Effector memory CD4-positive, alpha-beta T cell (primary cell): ENCODE measurements at regions not wholly inside any gene's neighbourhood (a gene's known extent, or its start where the extent isn't known, plus 50 kb on each side); places are given as distances from the start of the nearest gene placed in this dataset.

ENCODE experiments used
- DNase-seq, 3 donors: peaks; one replicate each; pipeline ENCODE4 v3.0.0-alpha.2; 2020
- H3K27ac ChIP-seq: 2 replicates; pipeline ENCODE4 v1.7.0; 2013; ENCODE audit warnings: mild to moderate bottlenecking, low read length, moderate library complexity; ENCODE audit not compliant: insufficient read depth, poor library complexity, severe bottlenecking
- H3K27me3 ChIP-seq: replicated peaks from 2 replicates; pipeline ENCODE4 v1.7.0; 2013; ENCODE audit warnings: mild to moderate bottlenecking, low read length; ENCODE audit not compliant: insufficient read depth, control insufficient read depth, poor library complexity, severe bottlenecking
- H3K36me3 ChIP-seq: 2 replicates; pipeline ENCODE4 v1.7.0; 2013; ENCODE audit warnings: mild to moderate bottlenecking, low read length, moderate library complexity; ENCODE audit not compliant: control insufficient read depth, insufficient read depth
- H3K4me1 ChIP-seq: 2 replicates; pipeline ENCODE4 v1.7.0; 2013; ENCODE audit warnings: low read length, mild to moderate bottlenecking; ENCODE audit not compliant: control insufficient read depth, insufficient read depth, poor library complexity, severe bottlenecking
- H3K4me3 ChIP-seq: 2 replicates; pipeline ENCODE4 v1.7.0; 2013; ENCODE audit warnings: low read length, low read depth, mild to moderate bottlenecking; ENCODE audit not compliant: insufficient read depth, poor library complexity, severe bottlenecking
- H3K9me3 ChIP-seq: 2 replicates; pipeline ENCODE4 v1.7.0; 2013; ENCODE audit warnings: mild to moderate bottlenecking, low read length, moderate library complexity; ENCODE audit not compliant: control insufficient read depth

- no peaks in the 10 kb centered on the region for H3K9me3 ChIP-seq
- no peaks in the 10 kb centered on the region for H3K36me3 ChIP-seq
- H3K27me3 ChIP-seq, result no peaks in the 10 kb centered on the region
- H3K27ac ChIP-seq, result no peak overlapping the region
- H3K4me1 ChIP-seq, result no peaks in the 10 kb centered on the region
- H3K4me3 ChIP-seq, result no peak overlapping the region
- DNase-seq, result no peak
Observed at GRCh38 chr7:85950871-85951270, 692.8 kb upstream of the GRM3 start.

- no peaks in the 10 kb centered on the region for H3K27me3 ChIP-seq
- H3K27ac ChIP-seq, result no peak overlapping the region
- H3K4me1 ChIP-seq, result no peaks in the 10 kb centered on the region
- H3K36me3 ChIP-seq, result no peaks in the 10 kb centered on the region
- H3K4me3 ChIP-seq, result no peak overlapping the region
- no peak for DNase-seq
- H3K9me3 ChIP-seq, result no peaks in the 10 kb centered on the region
Observed at GRCh38 chr7:85950418-85950817, 693.3 kb upstream of the GRM3 start.

GRCh38 chr7:85947767-85948166 lies 695.9 kb upstream of the GRM3 start:
- no peak for DNase-seq
- Histone ChIP-seq H3K36me3 (no peaks in the 10 kb centered on the region), H3K9me3 (no peaks in the 10 kb centered on the region), H3K27ac (no peak overlapping the region), H3K27me3 (no peaks in the 10 kb centered on the region), H3K4me1 (no peaks in the 10 kb centered on the region), H3K4me3 (no peak overlapping the region)

GRCh38 chr7:85940798-85941197 lies 702.9 kb upstream of the GRM3 start:
- Histone ChIP-seq H3K27ac (no peak overlapping the region), H3K9me3 (no peaks in the 10 kb centered on the region), H3K4me1 (no peaks in the 10 kb centered on the region)

GRCh38 chr7:85931919-85932318 lies 711.8 kb upstream of the GRM3 start:
- Histone ChIP-seq H3K4me1 (no peaks in the 10 kb centered on the region), H3K27ac (no peak overlapping the region), H3K36me3 (no peaks in the 10 kb centered on the region), H3K4me3 (no peak overlapping the region), H3K9me3 (peaks cover 6% of the 10 kb centered on the region), H3K27me3 (no peaks in the 10 kb centered on the region)
- no peak for DNase-seq

More at GRCh38 chr7:85940798-85941197, 702.9 kb upstream of the GRM3 start:
- no peak for DNase-seq
- no peak overlapping the region for H3K4me3 ChIP-seq
- no peaks in the 10 kb centered on the region for H3K27me3 ChIP-seq
- H3K36me3 ChIP-seq, result no peaks in the 10 kb centered on the region

GRCh38 chr7:85928500-85928899 lies 715.2 kb upstream of the GRM3 start:
- no peak for DNase-seq
- Histone ChIP-seq H3K4me3 (no peak overlapping the region), H3K27me3 (no peaks in the 10 kb centered on the region), H3K36me3 (no peaks in the 10 kb centered on the region), H3K4me1 (no peaks in the 10 kb centered on the region), H3K27ac (no peak overlapping the region), H3K9me3 (peaks cover 6% of the 10 kb centered on the region)

GRCh38 chr7:85927226-85927625 lies 716.5 kb upstream of the GRM3 start:
- Histone ChIP-seq H3K27me3 (no peaks in the 10 kb centered on the region), H3K36me3 (no peaks in the 10 kb centered on the region), H3K27ac (no peak overlapping the region), H3K4me1 (no peaks in the 10 kb centered on the region), H3K4me3 (no peak overlapping the region), H3K9me3 (no peaks in the 10 kb centered on the region)
- DNase-seq, result no peak

- Histone ChIP-seq H3K27me3 (no peaks in the 10 kb centered on the region), H3K4me3 (no peak overlapping the region), H3K27ac (no peak overlapping the region), H3K9me3 (no peaks in the 10 kb centered on the region), H3K36me3 (no peaks in the 10 kb centered on the region), H3K4me1 (no peaks in the 10 kb centered on the region)
- no peak for DNase-seq
Observed at GRCh38 chr7:85924062-85924461, 719.6 kb upstream of the GRM3 start.

GRCh38 chr7:85916016-85916415 lies 727.7 kb upstream of the GRM3 start:
- no peak for DNase-seq
- H3K4me1 ChIP-seq, result no peaks in the 10 kb centered on the region
- H3K27ac ChIP-seq, result no peak overlapping the region
- no peaks in the 10 kb centered on the region for H3K9me3 ChIP-seq
- H3K36me3 ChIP-seq, result no peaks in the 10 kb centered on the region
- no peaks in the 10 kb centered on the region for H3K27me3 ChIP-seq
- no peak overlapping the region for H3K4me3 ChIP-seq

GRCh38 chr7:85914437-85914836 lies 727.6 kb upstream of the SEMA3D start:
- H3K36me3 ChIP-seq, result no peaks in the 10 kb centered on the region
- no peak for DNase-seq
- no peaks in the 10 kb centered on the region for H3K9me3 ChIP-seq
- H3K4me1 ChIP-seq, result no peaks in the 10 kb centered on the region
- H3K4me3 ChIP-seq, result no peak overlapping the region
- H3K27ac ChIP-seq, result no peak overlapping the region
- no peaks in the 10 kb centered on the region for H3K27me3 ChIP-seq

- Histone ChIP-seq H3K27me3 (no peaks in the 10 kb centered on the region), H3K27ac (no peak overlapping the region), H3K9me3 (peaks cover 3% of the 10 kb centered on the region), H3K4me3 (no peak overlapping the region), H3K36me3 (no peaks in the 10 kb centered on the region), H3K4me1 (no peaks in the 10 kb centered on the region)
- no peak for DNase-seq
Observed at GRCh38 chr7:85908051-85908450, 721.2 kb upstream of the SEMA3D start.
